Lower leg skin (tissue), 3 donors: ENCODE measurements at regions not wholly inside any gene's neighbourhood (a gene's known extent, or its start where the extent isn't known, plus 50 kb on each side); places are given as distances from the start of the nearest gene placed in this dataset.

ENCODE experiments used
- POLR2A ChIP-seq, 2 donors: fragments of 450-650 bp; IDR thresholded peaks; one replicate each; pipeline ENCODE4 v1.6.1; 2016 to 2017; ENCODE audit warnings: antibody characterized with exemption in 2 of 2, mild to moderate bottlenecking in 1 of 2, moderate library complexity in 1 of 2
- TF ChIP-seq, protein P1 (sequence below), 3 donors: fragments of 450-650 bp; IDR thresholded peaks; one replicate each; pipeline ENCODE4 v1.5.1; 2016; ENCODE audit warnings: antibody characterized with exemption in 3 of 3, mild to moderate bottlenecking in 3 of 3, moderate library complexity in 2 of 3

DNA sequence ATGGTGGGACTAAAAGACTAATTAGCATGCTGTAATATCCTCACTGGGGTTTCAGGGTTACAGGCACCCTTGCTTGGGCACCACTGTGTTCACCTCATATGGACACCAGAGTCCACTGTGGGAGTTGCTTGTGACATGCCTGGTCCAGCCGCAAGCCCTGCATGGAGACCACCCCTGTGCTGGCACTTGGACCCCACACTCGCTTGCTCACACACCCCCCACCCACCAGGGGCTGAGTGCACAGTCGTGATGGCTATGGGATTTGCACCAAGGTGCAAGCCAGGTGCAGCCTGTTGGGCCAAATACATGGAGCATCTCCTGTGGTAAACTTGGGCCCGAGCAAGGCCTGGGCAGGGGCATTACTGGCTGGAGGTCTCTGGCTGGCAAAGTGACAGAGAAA lies 129.1 kb downstream of the SYT10 start:
- TF ChIP-seq, protein P1, sequence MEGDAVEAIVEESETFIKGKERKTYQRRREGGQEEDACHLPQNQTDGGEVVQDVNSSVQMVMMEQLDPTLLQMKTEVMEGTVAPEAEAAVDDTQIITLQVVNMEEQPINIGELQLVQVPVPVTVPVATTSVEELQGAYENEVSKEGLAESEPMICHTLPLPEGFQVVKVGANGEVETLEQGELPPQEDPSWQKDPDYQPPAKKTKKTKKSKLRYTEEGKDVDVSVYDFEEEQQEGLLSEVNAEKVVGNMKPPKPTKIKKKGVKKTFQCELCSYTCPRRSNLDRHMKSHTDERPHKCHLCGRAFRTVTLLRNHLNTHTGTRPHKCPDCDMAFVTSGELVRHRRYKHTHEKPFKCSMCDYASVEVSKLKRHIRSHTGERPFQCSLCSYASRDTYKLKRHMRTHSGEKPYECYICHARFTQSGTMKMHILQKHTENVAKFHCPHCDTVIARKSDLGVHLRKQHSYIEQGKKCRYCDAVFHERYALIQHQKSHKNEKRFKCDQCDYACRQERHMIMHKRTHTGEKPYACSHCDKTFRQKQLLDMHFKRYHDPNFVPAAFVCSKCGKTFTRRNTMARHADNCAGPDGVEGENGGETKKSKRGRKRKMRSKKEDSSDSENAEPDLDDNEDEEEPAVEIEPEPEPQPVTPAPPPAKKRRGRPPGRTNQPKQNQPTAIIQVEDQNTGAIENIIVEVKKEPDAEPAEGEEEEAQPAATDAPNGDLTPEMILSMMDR (IDR thresholded peaks at IDR 0.05): no peak
- no peak for TF ChIP-seq POLR2A (IDR thresholded peaks at IDR 0.05)
